ENCODE measurements at regions not wholly inside any gene's neighbourhood (a gene's known extent, or its start where the extent isn't known, plus 50 kb on each side); places are given as distances from the start of the nearest gene placed in this dataset.
"Not testable (repeated sequence)": the region's sequence is repeated elsewhere in the genome, so short reads cannot be mapped to it uniquely, and the experiment has no call there.

GRCh38 chr5:57776035-57776434 is 293.4 kb upstream of the ACTBL2 start:
- DNase-seq, result no peak

DNA sequence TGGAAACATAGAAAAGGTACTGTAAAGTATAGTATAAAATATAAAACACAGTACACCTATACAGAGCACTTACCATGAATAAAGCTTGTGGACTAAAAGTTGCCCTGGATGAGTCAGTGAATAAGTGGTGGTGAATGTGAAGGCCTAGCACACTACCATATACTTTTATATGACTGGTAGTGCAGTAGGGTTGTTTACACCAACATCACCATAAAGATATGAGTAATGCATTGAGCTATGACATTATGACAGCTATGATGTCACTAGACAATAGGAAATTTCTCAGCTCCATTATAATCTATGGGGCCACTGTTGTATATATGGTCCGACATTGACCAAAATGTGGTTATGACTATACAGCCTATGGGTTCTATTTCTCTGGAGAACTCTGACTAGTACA is 291.8 kb upstream of the ACTBL2 start:
- DNase-seq, result no peak

DNA sequence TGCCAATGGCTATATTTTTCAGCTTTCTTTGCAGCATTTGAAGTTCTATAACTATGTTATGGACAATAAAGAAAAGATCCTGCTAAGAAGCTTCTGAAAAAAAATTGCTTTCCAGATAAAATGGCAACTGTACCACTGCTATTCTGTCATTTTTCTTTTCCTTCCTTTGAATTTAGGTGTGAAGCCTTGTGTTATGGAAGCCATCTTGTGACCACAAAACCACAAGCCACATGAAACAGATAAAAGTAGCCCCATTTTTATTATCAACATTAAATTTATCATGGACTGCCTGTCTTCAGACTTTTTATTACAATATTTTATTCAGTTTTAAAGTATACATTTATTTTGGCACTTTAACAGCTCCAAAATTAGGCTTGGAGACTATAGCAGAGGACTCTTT is 289.9 kb upstream of the ACTBL2 start:
- DNase-seq, result no peak

GRCh38 chr5:57770039-57770438 is 287.4 kb upstream of the ACTBL2 start:
- DNase-seq, result no peak

GRCh38 chr5:57768745-57769144 is 286.1 kb upstream of the ACTBL2 start:
- no peak for DNase-seq

DNA sequence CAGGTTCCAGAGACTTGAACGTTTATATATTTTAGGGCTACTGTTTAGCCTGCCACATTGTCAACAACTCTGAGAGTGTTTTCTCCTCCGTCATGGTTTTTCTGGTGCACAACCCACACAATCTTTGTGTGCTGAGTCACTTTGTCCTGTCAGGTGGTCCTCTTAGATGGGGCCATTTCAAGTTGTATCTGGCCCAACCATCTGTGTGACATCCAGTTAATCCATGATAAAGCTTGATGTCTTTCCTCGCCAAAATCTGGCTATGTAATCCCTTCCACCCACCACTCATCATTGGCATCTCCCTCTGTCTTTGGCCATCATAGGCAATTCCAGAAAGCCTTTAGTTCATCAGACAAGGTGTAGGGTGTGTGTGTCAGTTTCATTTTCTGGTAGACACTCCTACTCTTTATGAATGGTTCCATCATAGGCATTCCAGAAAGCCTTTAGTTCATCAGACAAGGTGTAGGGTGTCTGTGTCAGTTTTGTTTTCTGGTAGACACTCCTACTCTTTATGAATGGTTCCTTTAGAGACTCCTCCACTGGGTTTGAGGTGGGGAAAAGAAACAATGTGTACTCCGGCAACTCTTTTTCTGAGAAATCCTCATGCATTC is 282.0 kb upstream of the ACTBL2 start:
- no peak for DNase-seq

- DNase-seq, result no peak
These were observed 278.9 kb upstream of the ACTBL2 start for GRCh38 chr5:57761513-57761912.

DNA sequence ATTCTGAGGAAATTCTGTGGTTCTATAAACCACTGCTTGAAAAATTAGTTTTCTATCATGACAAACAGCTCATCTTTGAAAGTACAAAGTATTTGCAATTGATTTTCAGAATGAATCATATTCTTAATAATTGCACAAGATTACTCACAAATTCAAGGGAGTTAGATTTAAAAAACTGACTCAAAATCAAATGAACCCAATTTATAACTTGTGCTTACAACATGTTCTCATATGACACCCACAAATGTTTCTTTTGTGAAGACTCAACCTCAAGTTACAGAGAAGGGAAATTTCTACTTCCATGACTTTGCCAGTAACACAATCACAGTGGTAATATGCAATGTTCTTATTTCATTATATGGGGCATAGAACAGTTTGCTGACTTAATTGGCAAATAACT is 272.0 kb upstream of the ACTBL2 start:
- no peak for DNase-seq

- DNase-seq, result no peak
These were observed 270.8 kb upstream of the ACTBL2 start for GRCh38 chr5:57753446-57753845.

GRCh38 chr5:57751710-57752109 is 269.1 kb upstream of the ACTBL2 start:
- DNase-seq, result no peak

GRCh38 chr5:57750891-57751290 is 268.3 kb upstream of the ACTBL2 start:
- DNase-seq, result no peak

DNA sequence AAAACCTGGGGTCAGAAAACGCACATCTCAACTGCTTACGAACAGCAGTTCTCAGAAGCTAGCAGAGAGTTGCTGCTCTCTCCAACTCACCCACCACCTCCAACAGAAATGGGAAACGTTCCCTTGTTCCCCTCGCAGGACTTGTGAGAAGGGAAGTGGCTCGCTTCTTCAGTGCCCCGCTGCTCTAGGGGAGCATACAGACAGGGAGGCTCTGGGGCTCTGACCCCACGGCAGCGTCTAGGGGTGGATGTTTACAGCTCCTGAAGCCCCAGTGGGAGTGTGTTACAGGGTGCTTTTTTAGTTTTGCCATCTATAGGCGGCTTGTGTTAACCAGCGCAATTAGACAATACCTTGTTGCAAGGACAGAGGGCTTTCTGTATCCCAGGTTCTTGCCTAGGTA is 267.7 kb upstream of the ACTBL2 start:
- DNase-seq, result no peak

DNA sequence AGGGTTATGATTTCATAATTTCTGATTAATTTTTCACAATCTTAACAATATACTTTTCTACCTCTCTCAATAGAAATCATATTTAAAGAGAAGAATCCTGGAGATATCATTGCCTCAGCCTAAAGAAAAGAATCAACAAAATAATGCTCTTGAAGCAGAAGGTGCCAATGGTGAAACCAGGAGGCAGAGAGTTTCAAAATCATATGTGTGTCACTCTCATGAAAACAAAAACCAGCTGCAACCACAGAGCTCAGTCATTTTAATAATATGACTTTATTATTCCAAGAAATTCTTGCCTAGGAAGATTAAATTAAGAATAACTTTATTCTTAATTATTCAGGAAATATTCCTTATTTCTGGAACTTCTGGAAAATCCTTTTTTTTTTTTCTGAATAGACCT is 266.8 kb upstream of the ACTBL2 start:
- DNase-seq, result no peak

- DNase-seq, result no peak
These were observed 263.4 kb upstream of the ACTBL2 start for GRCh38 chr5:57745700-57746651.

- no peak for DNase-seq
These were observed 262.4 kb upstream of the ACTBL2 start for GRCh38 chr5:57745029-57745428.

DNA sequence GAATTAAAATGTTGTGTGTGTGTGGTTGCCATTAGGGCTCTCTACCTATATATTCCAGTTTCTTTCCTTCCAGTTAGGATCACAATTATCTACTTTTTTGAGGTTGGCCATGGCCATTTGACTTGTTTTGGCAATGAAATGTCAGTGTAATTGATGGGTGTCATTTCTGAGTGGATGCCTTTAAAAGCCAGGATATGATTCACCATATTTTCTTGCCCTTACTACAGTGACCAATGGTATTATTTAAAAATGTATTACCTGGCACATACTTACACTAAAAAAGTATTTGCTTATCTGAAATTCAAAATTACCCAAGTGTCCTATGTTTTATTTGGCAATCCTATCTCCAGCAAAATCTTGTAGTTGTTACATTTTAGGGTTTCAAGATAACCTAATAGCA is 258.7 kb upstream of the ACTBL2 start:
- no peak for DNase-seq

- no peak for DNase-seq
These were observed 256.2 kb upstream of the ACTBL2 start for GRCh38 chr5:57738787-57739186.

GRCh38 chr5:57738301-57738700 is 255.7 kb upstream of the ACTBL2 start:
- no peak for DNase-seq

GRCh38 chr5:57736716-57737115 is 254.1 kb upstream of the ACTBL2 start:
- no peak for DNase-seq

DNA sequence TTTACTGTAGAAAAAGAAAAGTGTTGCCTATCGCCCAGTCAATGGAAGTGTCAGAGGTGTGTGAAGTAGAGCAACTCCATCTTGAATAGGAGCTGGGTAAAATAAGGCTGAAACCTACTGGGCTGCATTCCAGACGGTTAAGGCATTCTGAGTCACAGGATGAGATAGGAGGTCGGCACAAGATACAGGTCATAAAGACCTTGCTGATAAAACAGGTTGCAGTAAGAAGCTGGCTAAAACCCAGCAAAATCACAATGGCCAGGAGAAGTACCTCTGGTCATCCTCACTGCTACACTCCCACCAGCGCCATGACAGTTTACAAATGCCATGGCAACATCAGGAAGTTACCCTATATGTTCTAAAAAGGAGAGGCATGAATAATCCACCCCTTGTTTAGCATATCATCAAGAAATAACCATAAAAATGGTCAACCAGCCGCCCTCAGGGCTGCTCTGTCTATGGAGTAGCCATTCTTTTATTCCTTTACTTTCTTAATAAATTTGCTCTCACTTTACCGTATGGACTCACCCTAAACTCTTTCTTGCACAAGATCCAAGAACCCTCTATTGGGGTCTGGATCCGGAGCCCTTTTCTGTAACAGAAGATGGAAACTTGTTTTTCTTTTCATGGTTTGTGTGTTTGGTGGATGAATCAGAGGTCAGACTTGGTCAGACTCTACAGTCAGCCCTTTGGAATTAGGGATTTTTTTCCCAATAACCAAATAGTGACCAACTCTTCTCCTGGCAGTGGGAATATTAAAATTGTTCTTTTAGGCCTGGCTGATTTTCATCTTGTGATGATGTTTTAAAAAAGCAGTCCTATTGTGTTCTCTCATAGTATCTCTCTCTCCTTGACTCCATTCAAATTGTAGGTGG is 252.9 kb upstream of the ACTBL2 start:
- not testable (repeated sequence) for DNase-seq

DNA sequence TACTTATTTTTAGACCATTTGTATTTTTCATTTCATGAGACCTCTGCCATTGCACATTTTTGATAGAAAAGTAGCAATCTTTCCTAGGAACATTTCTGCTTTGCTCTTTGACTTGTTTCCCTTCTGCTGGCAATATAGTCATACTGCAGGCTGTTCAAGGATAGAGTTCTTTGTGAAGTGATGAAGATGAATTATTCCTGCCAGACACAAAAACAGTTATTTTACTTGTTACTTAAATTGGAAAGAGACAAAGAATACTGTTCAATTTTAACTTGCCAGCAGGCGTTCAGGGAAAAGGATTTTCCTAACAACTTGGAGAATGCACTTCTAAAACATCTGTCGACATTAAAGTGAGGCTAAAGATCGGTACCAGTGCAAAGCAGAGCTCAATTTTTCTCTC is 251.7 kb upstream of the ACTBL2 start:
- DNase-seq, result no peak

DNA sequence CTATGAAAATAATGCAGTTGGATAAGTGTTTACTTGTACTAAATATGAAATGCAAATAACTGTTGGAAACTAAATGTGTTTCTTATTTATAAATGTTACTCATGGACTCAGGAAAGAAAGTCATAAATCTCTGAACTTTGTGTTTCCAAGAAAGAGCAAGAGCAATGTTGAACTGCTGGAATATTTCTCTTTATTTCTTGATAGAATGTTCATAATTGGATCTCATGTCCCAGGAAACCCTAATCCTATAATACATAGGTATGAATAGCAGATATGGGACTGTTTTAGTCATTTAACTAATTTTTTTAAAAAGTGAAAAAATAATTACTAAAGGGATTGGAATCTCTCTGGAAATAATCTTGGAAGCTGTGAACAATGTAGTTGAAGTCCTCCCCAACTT is 245.0 kb upstream of the ACTBL2 start:
- no peak for DNase-seq

All from CD4-positive, alpha-beta T cell treated with Interleukin-6 for 4 hours (primary cell).